ENCODE measurements at regions not wholly inside any gene's neighbourhood (a gene's known extent, or its start where the extent isn't known, plus 50 kb on each side); places are given as distances from the start of the nearest gene placed in this dataset.

- TF ChIP-seq POLR2A (IDR thresholded peaks at IDR 0.05) (no peak), CTCF (IDR thresholded peaks at IDR 0.05) (no peak)
Observed at GRCh38 chr12:34342048-34342447, 319.8 kb downstream of the ALG10 start.

Data from testis (tissue), 2 donors.